ENCODE measurements at regions not wholly inside any gene's neighbourhood (a gene's known extent, or its start where the extent isn't known, plus 50 kb on each side); places are given as distances from the start of the nearest gene placed in this dataset.

DNA sequence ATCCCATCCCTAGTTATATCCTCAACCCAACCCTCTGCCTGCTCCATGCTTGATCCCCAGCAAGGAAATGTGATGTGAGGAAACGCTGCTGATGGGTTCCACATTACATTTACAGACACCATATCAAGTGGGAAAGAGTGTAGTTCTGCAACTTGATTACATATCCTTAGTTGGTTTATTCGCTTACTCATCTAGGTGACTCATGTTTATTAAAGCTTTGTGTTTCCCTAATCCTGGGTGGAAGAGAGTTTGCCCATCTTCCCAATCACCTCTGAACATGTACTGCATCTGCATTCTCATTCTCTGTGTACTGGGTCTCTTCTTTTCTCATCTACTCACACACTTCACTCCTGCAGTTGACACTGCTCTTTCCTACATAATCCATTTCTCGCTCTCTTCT lies 91.7 kb upstream of the PDZRN3 start:
- TF ChIP-seq POLR2AphosphoS5 (IDR thresholded peaks at IDR 0.05) (no peak), EP300 (IDR thresholded peaks at IDR 0.05) (no peak)
- TF ChIP-seq, protein P1, sequence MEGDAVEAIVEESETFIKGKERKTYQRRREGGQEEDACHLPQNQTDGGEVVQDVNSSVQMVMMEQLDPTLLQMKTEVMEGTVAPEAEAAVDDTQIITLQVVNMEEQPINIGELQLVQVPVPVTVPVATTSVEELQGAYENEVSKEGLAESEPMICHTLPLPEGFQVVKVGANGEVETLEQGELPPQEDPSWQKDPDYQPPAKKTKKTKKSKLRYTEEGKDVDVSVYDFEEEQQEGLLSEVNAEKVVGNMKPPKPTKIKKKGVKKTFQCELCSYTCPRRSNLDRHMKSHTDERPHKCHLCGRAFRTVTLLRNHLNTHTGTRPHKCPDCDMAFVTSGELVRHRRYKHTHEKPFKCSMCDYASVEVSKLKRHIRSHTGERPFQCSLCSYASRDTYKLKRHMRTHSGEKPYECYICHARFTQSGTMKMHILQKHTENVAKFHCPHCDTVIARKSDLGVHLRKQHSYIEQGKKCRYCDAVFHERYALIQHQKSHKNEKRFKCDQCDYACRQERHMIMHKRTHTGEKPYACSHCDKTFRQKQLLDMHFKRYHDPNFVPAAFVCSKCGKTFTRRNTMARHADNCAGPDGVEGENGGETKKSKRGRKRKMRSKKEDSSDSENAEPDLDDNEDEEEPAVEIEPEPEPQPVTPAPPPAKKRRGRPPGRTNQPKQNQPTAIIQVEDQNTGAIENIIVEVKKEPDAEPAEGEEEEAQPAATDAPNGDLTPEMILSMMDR (IDR thresholded peaks at IDR 0.05): no peak

All from upper lobe of left lung (tissue), 4 donors.